GM21526 (cell line): ENCODE measurements at regions not wholly inside any gene's neighbourhood (a gene's known extent, or its start where the extent isn't known, plus 50 kb on each side); places are given as distances from the start of the nearest gene placed in this dataset.

ENCODE experiments used
- ATAC-seq: cut with Tn5 transposase; IDR thresholded peaks from one replicate; pipeline ENCODE4 v1.9.1; 2021; ENCODE audit warnings: moderate library complexity; ENCODE audit not compliant: unreplicated experiment, low FRiP score

- no peak for ATAC-seq
Observed at GRCh38 chr12:85568395-85569103, 267.7 kb downstream of the RASSF9 start.

GRCh38 chr12:85569261-85569660, 266.9 kb downstream of the RASSF9 start:
- no peak for ATAC-seq

DNA sequence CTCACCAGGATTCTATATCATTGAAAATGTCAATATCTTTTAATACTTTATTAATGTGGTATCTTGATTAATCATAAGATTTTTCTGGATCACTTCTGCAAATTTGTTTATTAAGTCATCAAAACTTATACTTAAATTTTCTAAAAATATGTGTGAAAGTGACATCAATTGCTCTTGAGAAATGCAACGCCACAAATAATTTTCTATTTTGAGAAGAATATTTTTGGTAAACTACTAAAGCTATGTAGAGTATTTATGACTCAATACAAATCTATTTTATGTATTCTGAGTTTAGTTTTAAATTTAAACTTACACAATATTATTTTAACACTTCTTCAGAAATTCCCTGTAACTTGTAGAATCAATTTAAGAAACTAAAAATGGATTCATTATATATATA, 263.3 kb downstream of the RASSF9 start:
- ATAC-seq, result no peak

DNA sequence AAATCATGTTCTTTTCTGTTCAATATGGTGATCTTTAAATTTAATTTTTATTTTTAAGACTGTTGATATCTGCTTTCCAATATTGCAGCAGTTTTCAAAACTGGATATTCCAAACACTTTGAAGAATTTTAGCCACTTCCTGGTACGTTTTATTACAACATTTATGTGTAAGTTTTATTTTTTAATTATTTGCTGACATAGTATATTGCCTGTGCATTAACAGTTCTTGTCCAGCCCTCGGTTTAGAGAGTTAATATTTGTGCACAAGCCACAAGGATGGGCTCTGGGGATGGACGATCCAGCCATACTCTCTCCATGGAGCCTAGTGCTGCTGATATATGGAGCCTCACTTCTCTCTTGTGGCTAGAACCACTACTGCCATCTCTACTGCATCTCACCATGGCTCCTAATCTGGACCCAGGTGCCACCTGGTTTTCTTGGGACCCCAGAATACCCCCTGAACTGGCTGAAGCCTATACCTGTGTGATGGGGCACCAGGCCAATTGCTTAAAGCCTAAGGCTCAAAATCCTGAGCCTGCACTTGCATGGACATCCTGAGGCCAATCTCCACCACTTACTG, 262.5 kb downstream of the RASSF9 start:
- no peak for ATAC-seq

- no peak for ATAC-seq
Observed at GRCh38 chr12:85574291-85574690, 261.9 kb downstream of the RASSF9 start.

DNA sequence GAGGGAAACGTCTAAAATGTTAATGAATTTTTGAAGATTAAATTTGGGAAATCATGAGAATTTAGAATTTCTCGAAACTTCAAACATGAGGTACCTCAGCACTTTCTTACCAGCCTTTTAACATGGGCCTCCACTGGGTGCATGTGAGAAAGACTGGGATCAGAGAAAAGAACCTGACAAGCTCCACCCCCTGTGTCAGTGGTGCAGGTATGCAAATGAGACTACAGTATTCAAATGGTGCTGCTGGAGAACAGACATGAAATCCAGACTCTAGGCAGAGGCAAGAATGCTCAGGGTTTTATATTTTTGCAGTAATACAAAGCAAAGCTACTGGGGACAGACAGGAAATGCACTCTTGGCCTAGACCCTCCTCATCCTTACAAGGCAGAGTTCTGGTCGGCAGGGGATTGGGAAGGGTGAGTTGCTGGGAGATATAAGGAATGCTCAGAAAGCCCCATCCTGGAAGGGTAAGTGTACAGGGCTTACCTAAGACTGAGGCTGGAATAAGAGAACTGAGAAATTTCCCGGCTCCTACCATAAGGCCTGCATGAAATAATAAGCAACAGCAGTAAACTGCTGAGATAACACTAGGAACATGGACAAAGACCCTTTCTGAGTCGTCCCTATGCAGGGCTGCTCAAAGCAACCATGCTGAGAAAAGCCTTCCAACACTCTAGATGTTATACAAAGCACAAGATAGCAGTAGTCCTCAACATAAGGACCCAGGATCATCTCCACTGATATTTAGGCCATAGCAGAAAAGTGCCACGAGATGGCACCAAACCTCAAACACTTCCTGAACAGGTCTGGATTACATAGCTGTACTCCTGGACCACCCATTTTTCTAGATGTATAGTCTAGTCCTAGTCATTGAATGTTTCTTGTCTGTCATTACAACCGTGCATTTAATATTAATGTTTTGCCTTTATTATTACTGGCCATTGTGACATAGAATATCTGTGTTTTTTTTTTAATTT, 260.8 kb downstream of the RASSF9 start:
- ATAC-seq, result peak; percentile 97

DNA sequence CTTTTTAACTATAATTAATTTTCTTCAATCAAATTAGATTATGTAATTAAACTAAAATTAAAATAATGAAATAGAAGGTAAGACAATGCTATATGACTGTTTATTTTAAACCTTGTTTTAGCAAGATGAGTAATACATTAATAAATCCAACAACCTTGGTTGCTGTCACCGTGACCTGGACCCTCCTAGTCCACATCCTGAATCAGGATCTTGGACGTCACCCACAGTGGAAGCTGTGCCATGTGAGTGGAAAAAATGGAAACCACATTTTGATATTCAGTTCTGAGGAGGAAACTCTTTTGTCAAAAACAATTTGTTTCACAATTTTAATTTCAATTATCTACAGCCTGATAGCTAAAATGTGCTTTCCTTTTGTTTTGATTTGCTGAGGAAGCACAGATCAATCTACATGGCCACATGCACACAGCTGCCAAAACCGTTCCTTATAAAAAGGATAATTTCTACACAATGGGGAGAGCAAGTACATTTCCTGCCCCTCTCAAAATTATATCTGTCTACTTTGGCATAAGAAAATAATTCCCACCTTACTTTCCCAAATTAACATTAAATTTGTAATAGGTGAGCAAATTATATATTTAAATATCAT, 255.5 kb downstream of the RASSF9 start:
- no peak for ATAC-seq

DNA sequence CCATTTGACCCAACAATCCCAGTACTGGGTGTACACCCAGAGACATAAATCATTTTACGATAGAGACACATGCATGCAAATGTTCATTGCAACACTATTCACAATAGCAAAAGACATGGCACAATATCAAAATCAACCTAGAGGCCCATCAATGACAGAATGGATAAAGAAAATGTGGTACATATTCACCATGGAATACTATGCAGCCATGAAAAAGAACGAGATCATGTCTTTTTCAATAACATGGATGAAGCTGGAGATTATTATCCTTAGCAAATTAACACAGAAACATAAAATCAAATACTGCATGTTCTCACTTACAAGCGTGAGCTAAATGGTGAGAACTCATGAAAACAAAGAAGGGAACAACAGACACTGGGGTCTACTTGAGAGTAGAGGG, 249.1 kb downstream of the RASSF9 start:
- ATAC-seq, result no peak

GRCh38 chr12:85588221-85588620, 248.0 kb downstream of the RASSF9 start:
- no peak for ATAC-seq

- no peak for ATAC-seq
Observed at GRCh38 chr12:85600841-85601240, 235.4 kb downstream of the RASSF9 start.

DNA sequence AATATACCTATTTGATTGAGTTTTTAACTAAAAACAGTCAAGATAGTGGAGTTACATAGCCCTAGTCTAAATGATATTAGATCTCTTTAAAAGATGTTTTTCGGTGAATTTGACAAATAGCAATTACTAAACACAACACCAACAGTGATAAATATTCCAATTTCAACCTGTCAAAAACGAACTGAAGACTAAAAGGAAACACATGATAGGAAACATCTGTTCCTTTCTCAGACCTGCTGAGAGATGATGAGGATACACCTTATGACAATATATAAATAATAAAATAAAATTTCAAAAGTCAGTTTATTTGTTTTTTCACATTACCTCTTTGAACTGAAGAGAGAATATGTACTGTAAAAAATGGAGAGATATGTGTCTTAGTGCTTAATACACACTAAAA, 232.7 kb downstream of the RASSF9 start:
- no peak for ATAC-seq

- ATAC-seq, result no peak
Observed at GRCh38 chr12:85606455-85606854, 229.8 kb downstream of the RASSF9 start.

DNA sequence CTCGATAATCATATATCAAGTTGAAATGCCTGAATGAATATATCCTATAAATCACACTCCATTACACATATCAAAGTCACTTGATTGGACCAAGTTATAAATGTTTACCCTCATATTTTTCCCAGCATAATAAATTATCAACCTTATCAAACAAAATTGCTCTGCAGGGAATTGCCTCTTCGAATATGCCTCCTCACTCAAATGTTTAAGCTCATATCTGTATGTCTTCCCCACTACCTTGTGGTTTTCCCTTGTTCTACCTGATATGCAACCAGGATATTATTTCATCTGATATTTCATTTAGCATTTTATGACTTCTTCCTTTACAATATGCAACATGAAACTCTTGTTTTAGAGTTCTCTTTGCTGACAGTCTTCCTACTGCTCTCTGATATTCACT, 226.4 kb downstream of the RASSF9 start:
- no peak for ATAC-seq

GRCh38 chr12:85610194-85610593, 226.0 kb downstream of the RASSF9 start:
- ATAC-seq, result no peak

GRCh38 chr12:85616201-85616600, 220.0 kb downstream of the RASSF9 start:
- ATAC-seq, result no peak

GRCh38 chr12:85617307-85618091, 218.7 kb downstream of the RASSF9 start:
- no peak for ATAC-seq

- no peak for ATAC-seq
Observed at GRCh38 chr12:85621041-85621440, 215.2 kb downstream of the RASSF9 start.

DNA sequence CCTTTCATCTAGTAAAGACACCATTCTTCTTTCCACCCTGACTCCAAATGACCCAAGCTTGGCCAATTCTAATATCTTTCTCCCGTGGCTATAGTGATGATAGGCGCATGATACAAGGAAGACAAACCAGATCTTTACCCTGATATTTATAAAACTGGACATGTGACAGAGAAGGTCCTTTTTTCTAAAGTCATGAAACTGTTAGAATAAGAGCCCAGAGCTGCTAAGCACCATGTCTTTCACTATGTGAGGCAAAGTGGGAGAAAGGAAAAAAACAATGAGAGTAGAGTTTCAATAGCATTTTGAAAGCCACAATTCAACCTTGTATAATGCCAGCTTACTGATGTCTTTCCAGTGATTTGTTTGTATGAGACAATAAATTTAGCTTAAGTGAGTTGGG, 212.4 kb downstream of the RASSF9 start:
- ATAC-seq, result no peak

DNA sequence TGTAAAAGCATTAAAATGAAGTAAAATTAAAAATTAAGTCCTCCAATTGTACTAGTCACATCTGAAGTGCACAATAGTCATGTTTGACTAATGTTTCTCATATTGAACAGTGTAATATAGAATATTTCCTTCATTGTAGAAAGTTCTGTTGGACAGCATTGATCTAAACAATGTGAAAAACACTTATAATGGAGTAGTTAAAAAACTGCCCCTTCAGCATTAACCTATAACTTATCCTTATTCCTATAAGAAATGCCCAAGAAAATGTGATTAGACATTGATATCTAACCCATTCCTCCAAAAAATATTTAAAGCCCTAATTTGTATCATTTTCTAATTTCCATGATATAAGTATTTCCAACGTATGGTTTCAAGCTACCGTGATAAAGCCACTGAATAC, 210.7 kb downstream of the RASSF9 start:
- no peak for ATAC-seq
